GM23248 (cell line): ENCODE measurements at regions not wholly inside any gene's neighbourhood (a gene's known extent, or its start where the extent isn't known, plus 50 kb on each side); places are given as distances from the start of the nearest gene placed in this dataset.

Experiments
- DNase-seq: peaks from one replicate; pipeline ENCODE4 v3.0.0-alpha.2; 2015
- H2AFZ ChIP-seq: fragments of 200-600 bp; sonication (generic); 2 replicates; pipeline ENCODE4 v1.6.1; 2016; ENCODE audit warnings: antibody characterized with exemption
- H3F3A ChIP-seq: fragments of 200-600 bp; sonication (generic); 2 replicates; pipeline ENCODE4 v1.6.1; 2016; ENCODE audit warnings: mild to moderate bottlenecking, antibody characterized with exemption, mixed run types; ENCODE audit not compliant: insufficient read depth
- H3K27ac ChIP-seq: fragments of 200-600 bp; sonication (generic); 2 replicates; pipeline ENCODE4 v1.5.1; 2016; ENCODE audit warnings: mild to moderate bottlenecking
- H3K27me3 ChIP-seq: fragments of 200-600 bp; sonication (generic); replicated peaks from 2 replicates; pipeline ENCODE4 v1.6.1; 2016; ENCODE audit warnings: mild to moderate bottlenecking; ENCODE audit not compliant: insufficient read depth
- H3K36me3 ChIP-seq: fragments of 200-600 bp; sonication (generic); 2 replicates; pipeline ENCODE4 v1.6.1; 2016; ENCODE audit warnings: low read depth, mild to moderate bottlenecking
- H3K4me1 ChIP-seq: fragments of 200-600 bp; sonication (generic); 2 replicates; pipeline ENCODE4 v1.6.1; 2016; ENCODE audit warnings: mild to moderate bottlenecking; ENCODE audit not compliant: insufficient read depth
- H3K4me2 ChIP-seq: fragments of 200-600 bp; sonication (generic); one replicate; pipeline ENCODE4 v1.6.1; 2016; ENCODE audit warnings: mild to moderate bottlenecking; ENCODE audit not compliant: unreplicated experiment
- H3K4me3 ChIP-seq: fragments of 200-600 bp; sonication (generic); 2 replicates; pipeline ENCODE4 v1.5.1; 2016; ENCODE audit warnings: mild to moderate bottlenecking
- H3K79me2 ChIP-seq: fragments of 200-600 bp; sonication (generic); 2 replicates; pipeline ENCODE4 v1.6.1; 2016; ENCODE audit warnings: mild to moderate bottlenecking; ENCODE audit not compliant: insufficient read depth
- H3K9ac ChIP-seq: fragments of 200-600 bp; sonication (generic); 2 replicates; pipeline ENCODE4 v1.6.1; 2016; ENCODE audit warnings: mild to moderate bottlenecking
- H3K9me2 ChIP-seq: fragments of 200-600 bp; sonication (generic); 2 replicates; pipeline ENCODE4 v1.6.1; 2016; ENCODE audit warnings: mixed run types, mild to moderate bottlenecking, moderate library complexity; ENCODE audit not compliant: insufficient read depth
- H3K9me3 ChIP-seq: fragments of 200-600 bp; sonication (generic); one replicate; pipeline ENCODE4 v1.6.1; 2017; ENCODE audit warnings: low read depth
- H4K20me1 ChIP-seq: fragments of 200-600 bp; sonication (generic); 2 replicates; pipeline ENCODE4 v1.6.0; 2016; ENCODE audit not compliant: insufficient read depth
- EZH2 ChIP-seq: fragments of 200-600 bp; sonication (generic); IDR thresholded peaks from 2 replicates; pipeline ENCODE4 v1.6.1; 2018; ENCODE audit warnings: antibody characterized with exemption, mild to moderate bottlenecking; ENCODE audit not compliant: insufficient read depth, poor library complexity, severe bottlenecking
- EZH2phosphoT487 ChIP-seq: fragments of 200-600 bp; sonication (generic); IDR thresholded peaks from 2 replicates; pipeline ENCODE4 v1.6.1; 2018; ENCODE audit warnings: antibody characterized with exemption, moderate library complexity, mild to moderate bottlenecking, low read depth; ENCODE audit not compliant: insufficient read depth
- WGBS, 2 experiments: methylation state at CpG; one replicate each; pipeline ENCODE4 v1.1.6; 2015 to 2017; ENCODE audit warnings: low lambda C conversion rate in 2 of 2, low coverage in 1 of 2; ENCODE audit errors: missing lambda C conversion rate in 2 of 2; 5-methylcytosine and 5-hydroxymethylcytosine counted together
- in situ Hi-C: fragments of 300-500 bp; cut with MboI; formaldehyde crosslinking; loops from 2 replicates; pipeline ENCODE4 v1.15.0; 2020

- Histone ChIP-seq H3F3A (no peaks in the 10 kb centered on the region), H3K4me3 (no peak overlapping the region), H2AFZ (no peak overlapping the region), H4K20me1 (no peaks in the 10 kb centered on the region), H3K27me3 (no peaks in the 10 kb centered on the region), H3K4me2 (no peak overlapping the region), H3K79me2 (no peaks in the 10 kb centered on the region), H3K9ac (no peak overlapping the region), H3K36me3 (no peaks in the 10 kb centered on the region), H3K4me1 (no peaks in the 10 kb centered on the region), H3K9me3 (no peaks in the 10 kb centered on the region), H3K27ac (no peak overlapping the region), H3K9me2 (no peaks in the 10 kb centered on the region)
- WGBS, 2 experiments, result 100% methylated on average over 2 of the region's 2 CpGs
- TF ChIP-seq EZH2 (no peak), EZH2phosphoT487 (no peak)
- DNase-seq, result no peak
- in situ Hi-C loops, result no loop called here
These were observed 92.7 kb downstream of the TOMM20 start for GRCh38 chr1:235035928-235036327.

- Histone ChIP-seq H3K36me3 (no peaks in the 10 kb centered on the region), H3K4me1 (no peaks in the 10 kb centered on the region), H3K9ac (no peak overlapping the region), H3K9me3 (no peaks in the 10 kb centered on the region), H3K9me2 (no peaks in the 10 kb centered on the region), H2AFZ (no peak overlapping the region), H3K79me2 (no peaks in the 10 kb centered on the region), H3K4me3 (no peak overlapping the region), H3K27me3 (no peaks in the 10 kb centered on the region), H3F3A (no peaks in the 10 kb centered on the region), H3K27ac (no peak overlapping the region), H4K20me1 (no peaks in the 10 kb centered on the region), H3K4me2 (no peak overlapping the region)
- in situ Hi-C loops, result no loop called here
- no peak for DNase-seq
- WGBS, 2 experiments, result 85 to 88% methylated on average over 7 of the region's 7 CpGs
- TF ChIP-seq EZH2phosphoT487, result no peak
- no peak for TF ChIP-seq EZH2
These were observed 97.6 kb downstream of the TOMM20 start for GRCh38 chr1:235030919-235031596.

GRCh38 chr1:235027862-235028250 is 100.8 kb downstream of the TOMM20 start:
- TF ChIP-seq EZH2 (no peak), EZH2phosphoT487 (no peak)
- H3K79me2 ChIP-seq, result no peaks in the 10 kb centered on the region
- no peaks in the 10 kb centered on the region for H3K9me3 ChIP-seq
- no peaks in the 10 kb centered on the region for H3F3A ChIP-seq
- no peak overlapping the region for H3K4me3 ChIP-seq
- H4K20me1 ChIP-seq, result no peaks in the 10 kb centered on the region
- no peaks in the 10 kb centered on the region for H3K9me2 ChIP-seq
- no peak overlapping the region for H3K9ac ChIP-seq
- H3K4me1 ChIP-seq, result no peaks in the 10 kb centered on the region
- H3K4me2 ChIP-seq, result no peak overlapping the region
- no peak overlapping the region for H2AFZ ChIP-seq
- H3K36me3 ChIP-seq, result no peaks in the 10 kb centered on the region
- no peak for DNase-seq
- in situ Hi-C loops, result no loop called here
- no peaks in the 10 kb centered on the region for H3K27me3 ChIP-seq
- H3K27ac ChIP-seq, result no peak overlapping the region
- WGBS, 2 experiments, result 91 to 95% methylated on average over 9 of the region's 9 CpGs

- Histone ChIP-seq H3K9me2 (no peaks in the 10 kb centered on the region), H3K36me3 (no peaks in the 10 kb centered on the region), H3K27me3 (no peaks in the 10 kb centered on the region), H3K27ac (no peak overlapping the region), H3K4me1 (no peaks in the 10 kb centered on the region), H3K4me3 (no peak overlapping the region), H3K79me2 (no peaks in the 10 kb centered on the region), H3K9ac (no peak overlapping the region), H3K4me2 (no peak overlapping the region), H2AFZ (no peak overlapping the region), H3F3A (no peaks in the 10 kb centered on the region), H4K20me1 (no peaks in the 10 kb centered on the region), H3K9me3 (no peaks in the 10 kb centered on the region)
- TF ChIP-seq EZH2phosphoT487 (no peak), EZH2 (no peak)
- WGBS, 2 experiments, result 95% methylated on average over 13 of the region's 13 CpGs
- no peak for DNase-seq
- in situ Hi-C loops, result no loop called here
These were observed 101.4 kb downstream of the TOMM20 start for GRCh38 chr1:235027076-235027861.
